ENCODE measurements at regions not wholly inside any gene's neighbourhood (a gene's known extent, or its start where the extent isn't known, plus 50 kb on each side); places are given as distances from the start of the nearest gene placed in this dataset.
A peak's percentile ranks its signal among the peaks of the same experiment; 100 is the strongest.

DNA sequence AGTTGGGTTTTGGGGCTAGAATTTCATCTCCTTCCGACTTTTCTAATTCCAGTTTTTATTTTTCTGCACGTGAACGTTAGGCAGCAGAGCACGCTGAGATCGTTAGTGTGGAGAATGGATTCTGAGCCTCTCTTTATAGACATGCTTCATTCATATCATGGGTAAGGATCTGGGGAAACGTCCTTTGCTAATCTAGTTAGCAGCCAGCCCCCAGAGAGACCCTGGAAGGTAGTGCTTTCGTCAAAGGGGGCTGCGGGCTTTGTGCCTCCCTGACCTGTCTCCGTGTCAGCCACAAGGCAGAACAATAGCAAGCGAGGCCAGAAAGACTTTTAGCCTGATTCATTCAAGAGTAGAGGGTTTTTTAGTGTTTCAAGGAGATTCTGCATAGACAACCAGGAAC lies 196.3 kb upstream of the KLF6 start:
- DNase-seq, result no peak
- H3K27me3 ChIP-seq (ENCODE audit: control insufficient read depth, insufficient read depth, low read length), result no peaks in the 10 kb centered on the region
- WGBS (ENCODE audit: insufficient coverage), result 30% methylated on average over 5 of the region's 10 CpGs
- no peaks in the 10 kb centered on the region for H3K9me3 ChIP-seq (replicated peaks; ENCODE audit: control insufficient read depth, low read depth, low read length)
- no peaks in the 10 kb centered on the region for H3K36me3 ChIP-seq (ENCODE audit: control insufficient read depth, insufficient read depth, low read length)
- peaks cover 3% of the 10 kb centered on the region for H3K4me1 ChIP-seq (ENCODE audit: control insufficient read depth, insufficient read depth, low read length)
- H3K4me3 ChIP-seq (ENCODE audit: low read length), result no peak overlapping the region
- no peak overlapping the region for H3K27ac ChIP-seq (ENCODE audit: low read length)

DNA sequence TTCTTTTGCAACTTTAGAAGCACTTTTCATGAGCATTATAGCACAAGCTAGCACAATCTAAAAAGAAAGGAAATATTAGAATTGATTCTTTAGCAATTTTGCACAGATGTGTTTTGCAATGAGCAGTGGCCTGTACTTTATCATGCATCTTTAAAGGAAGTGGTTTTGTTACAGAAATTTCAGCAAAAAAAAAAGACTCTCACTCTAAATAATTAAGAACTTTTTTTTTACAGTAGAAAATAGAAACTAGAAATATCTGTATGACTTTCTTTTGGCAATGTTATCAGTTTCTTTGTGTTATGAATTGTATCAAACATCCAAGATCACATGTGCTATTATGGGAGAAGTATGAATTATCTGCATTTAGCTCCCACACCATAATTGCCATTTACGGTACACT lies 195.7 kb upstream of the KLF6 start:
- DNase-seq, result no peak
- no peak overlapping the region for H3K27ac ChIP-seq (ENCODE audit: low read length)
- no peaks in the 10 kb centered on the region for H3K27me3 ChIP-seq (ENCODE audit: control insufficient read depth, insufficient read depth, low read length)
- H3K4me3 ChIP-seq (ENCODE audit: low read length), result no peak overlapping the region
- H3K36me3 ChIP-seq (ENCODE audit: control insufficient read depth, insufficient read depth, low read length), result no peaks in the 10 kb centered on the region
- no CpG with 5 or more reads among the region's 1 CpG for WGBS (ENCODE audit: insufficient coverage)
- peaks cover 3% of the 10 kb centered on the region for H3K4me1 ChIP-seq (ENCODE audit: control insufficient read depth, insufficient read depth, low read length)
- peaks cover under 1% of the 10 kb centered on the region for H3K9me3 ChIP-seq (replicated peaks; ENCODE audit: control insufficient read depth, low read depth, low read length)

DNA sequence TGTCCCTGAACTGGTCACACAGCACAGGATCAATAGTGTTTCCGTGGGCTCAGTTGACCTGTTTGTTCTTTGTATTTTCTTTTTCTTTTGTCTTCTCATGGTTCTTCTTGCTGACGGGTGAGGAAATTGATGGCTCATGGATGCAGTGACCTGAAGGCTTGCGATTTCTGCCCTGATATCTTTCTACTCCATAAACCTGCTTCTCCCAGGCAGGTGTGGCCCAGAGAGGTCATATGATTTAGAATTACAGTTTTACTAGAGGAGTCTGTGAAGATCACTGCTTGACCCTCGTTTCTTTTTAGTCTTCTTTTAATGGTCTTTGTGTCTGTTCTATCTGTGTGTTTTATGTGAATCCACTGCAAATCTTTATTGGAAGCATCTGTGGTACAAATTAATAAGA lies 195.1 kb upstream of the KLF6 start:
- Histone ChIP-seq H3K27me3 (ENCODE audit: control insufficient read depth, insufficient read depth, low read length) (no peaks in the 10 kb centered on the region), H3K36me3 (ENCODE audit: control insufficient read depth, insufficient read depth, low read length) (no peaks in the 10 kb centered on the region), H3K4me1 (ENCODE audit: control insufficient read depth, insufficient read depth, low read length) (peaks cover 3% of the 10 kb centered on the region), H3K9me3 (replicated peaks; ENCODE audit: control insufficient read depth, low read depth, low read length) (peaks cover 4% of the 10 kb centered on the region), H3K4me3 (ENCODE audit: low read length) (no peak overlapping the region), H3K27ac (ENCODE audit: low read length) (no peak overlapping the region)
- no peak for DNase-seq
- whole genome bisulfite sequencing (ENCODE audit: insufficient coverage), result 100% methylated on average over 1 of the region's 4 CpGs

DNA sequence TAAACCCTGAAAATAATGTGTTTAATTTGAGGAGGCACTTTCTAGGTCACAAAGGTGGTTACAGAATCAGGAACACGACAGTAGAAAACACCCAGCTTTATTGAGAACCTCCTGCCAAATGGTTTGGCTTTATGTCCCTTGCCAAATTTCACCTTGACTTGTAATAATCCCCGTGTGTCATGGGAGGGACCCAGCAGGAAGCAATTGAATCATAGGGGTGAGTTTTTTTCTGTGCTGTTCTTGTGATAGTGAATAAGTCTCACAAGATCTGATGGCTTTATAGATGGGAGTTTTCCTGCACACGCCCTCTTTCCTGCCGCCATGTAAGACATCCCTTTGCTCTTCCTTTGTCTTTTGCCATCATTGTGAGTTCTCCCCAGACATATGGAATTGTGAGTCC lies 193.8 kb upstream of the KLF6 start:
- Histone ChIP-seq H3K4me3 (ENCODE audit: low read length) (no peak overlapping the region), H3K9me3 (replicated peaks; ENCODE audit: control insufficient read depth, low read depth, low read length) (peaks cover 4% of the 10 kb centered on the region), H3K27me3 (ENCODE audit: control insufficient read depth, insufficient read depth, low read length) (no peaks in the 10 kb centered on the region), H3K27ac (ENCODE audit: low read length) (no peak overlapping the region), H3K4me1 (ENCODE audit: control insufficient read depth, insufficient read depth, low read length) (peaks cover 7% of the 10 kb centered on the region), H3K36me3 (ENCODE audit: control insufficient read depth, insufficient read depth, low read length) (no peaks in the 10 kb centered on the region)
- DNase-seq, result no peak
- no CpG with 5 or more reads among the region's 4 CpGs for WGBS (ENCODE audit: insufficient coverage)

DNA sequence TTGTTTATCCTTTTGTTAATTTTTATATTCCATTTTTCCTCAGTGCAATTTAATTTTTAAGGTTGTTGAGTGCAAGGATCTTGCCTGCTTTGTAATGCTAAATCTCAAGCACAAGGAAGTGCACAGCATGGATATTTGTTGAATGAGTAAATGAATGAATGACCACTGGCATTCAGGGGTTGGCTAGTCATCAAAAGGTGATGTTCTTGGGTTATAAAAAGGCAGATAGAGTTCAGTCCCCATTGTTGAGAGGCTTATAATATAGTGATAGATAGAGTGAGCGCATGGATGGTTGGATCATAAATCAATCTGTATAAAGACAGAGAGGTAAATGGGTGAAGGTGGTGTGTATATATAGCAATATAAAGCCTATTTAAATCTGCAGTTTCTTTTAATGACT lies 193.2 kb upstream of the KLF6 start:
- H3K9me3 ChIP-seq (replicated peaks; ENCODE audit: control insufficient read depth, low read depth, low read length), result peaks cover 4% of the 10 kb centered on the region
- no peak overlapping the region for H3K27ac ChIP-seq (ENCODE audit: low read length)
- H3K4me3 ChIP-seq (ENCODE audit: low read length), result no peak overlapping the region
- DNase-seq, result no peak
- no CpG with 5 or more reads among the region's 1 CpG for WGBS (ENCODE audit: insufficient coverage)
- peaks cover 7% of the 10 kb centered on the region for H3K4me1 ChIP-seq (ENCODE audit: control insufficient read depth, insufficient read depth, low read length)
- no peaks in the 10 kb centered on the region for H3K36me3 ChIP-seq (ENCODE audit: control insufficient read depth, insufficient read depth, low read length)
- no peaks in the 10 kb centered on the region for H3K27me3 ChIP-seq (ENCODE audit: control insufficient read depth, insufficient read depth, low read length)

DNA sequence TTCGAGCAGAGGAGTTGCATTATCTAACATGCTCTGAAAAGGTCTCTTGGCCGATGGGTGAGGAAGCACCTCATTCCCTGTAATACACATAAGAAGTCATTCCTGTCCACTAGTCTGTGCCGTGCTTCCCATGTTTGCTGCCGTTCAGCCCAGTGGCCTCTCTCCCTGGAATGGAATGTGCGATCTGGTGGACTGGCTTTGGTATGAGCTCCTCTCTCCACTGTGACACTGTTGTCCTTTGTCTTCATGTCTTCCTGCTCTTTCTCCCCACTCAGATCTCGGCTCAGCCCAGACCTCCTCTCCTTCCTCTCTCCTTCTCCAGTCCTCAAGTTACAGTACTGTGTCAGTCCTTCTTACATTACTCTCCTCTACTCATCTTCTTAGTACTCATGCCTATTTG lies 192.8 kb upstream of the KLF6 start:
- H3K9me3 ChIP-seq (replicated peaks; ENCODE audit: control insufficient read depth, low read depth, low read length), result peaks cover 4% of the 10 kb centered on the region
- H3K4me3 ChIP-seq (ENCODE audit: low read length), result no peak overlapping the region
- H3K27ac ChIP-seq (ENCODE audit: low read length), result no peak overlapping the region
- H3K27me3 ChIP-seq (ENCODE audit: control insufficient read depth, insufficient read depth, low read length), result no peaks in the 10 kb centered on the region
- no peaks in the 10 kb centered on the region for H3K36me3 ChIP-seq (ENCODE audit: control insufficient read depth, insufficient read depth, low read length)
- 89% methylated on average over 4 of the region's 6 CpGs for WGBS (ENCODE audit: insufficient coverage)
- DNase-seq, result no peak
- peaks cover 7% of the 10 kb centered on the region for H3K4me1 ChIP-seq (ENCODE audit: control insufficient read depth, insufficient read depth, low read length)

DNA sequence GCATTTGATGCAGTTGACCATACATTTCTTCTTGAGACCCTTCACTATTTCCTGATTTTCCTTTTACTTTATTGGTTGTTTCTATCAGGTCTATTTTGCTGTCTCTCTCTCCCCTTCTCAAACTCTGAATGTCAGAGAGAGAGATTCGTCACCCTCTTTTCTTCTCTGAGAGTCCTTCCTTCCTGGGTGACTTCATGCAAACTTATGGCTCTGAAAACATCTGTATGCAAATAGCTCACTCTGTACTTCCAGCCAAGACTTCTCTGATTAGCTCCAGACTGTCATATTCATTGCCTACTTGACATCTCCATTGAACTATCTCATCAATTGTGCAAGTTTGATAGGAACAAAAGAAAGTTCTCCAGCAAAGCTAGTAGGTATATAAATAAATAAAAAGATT lies 191.7 kb upstream of the KLF6 start:
- H3K27ac ChIP-seq (ENCODE audit: low read length), result no peak overlapping the region
- H3K27me3 ChIP-seq (ENCODE audit: control insufficient read depth, insufficient read depth, low read length), result no peaks in the 10 kb centered on the region
- H3K4me1 ChIP-seq (ENCODE audit: control insufficient read depth, insufficient read depth, low read length), result peaks cover 7% of the 10 kb centered on the region
- H3K9me3 ChIP-seq (replicated peaks; ENCODE audit: control insufficient read depth, low read depth, low read length), result peaks cover 4% of the 10 kb centered on the region
- DNase-seq, result no peak
- no peak overlapping the region for H3K4me3 ChIP-seq (ENCODE audit: low read length)
- WGBS (ENCODE audit: insufficient coverage), result 100% methylated on average over 1 of the region's 1 CpG
- no peaks in the 10 kb centered on the region for H3K36me3 ChIP-seq (ENCODE audit: control insufficient read depth, insufficient read depth, low read length)

DNA sequence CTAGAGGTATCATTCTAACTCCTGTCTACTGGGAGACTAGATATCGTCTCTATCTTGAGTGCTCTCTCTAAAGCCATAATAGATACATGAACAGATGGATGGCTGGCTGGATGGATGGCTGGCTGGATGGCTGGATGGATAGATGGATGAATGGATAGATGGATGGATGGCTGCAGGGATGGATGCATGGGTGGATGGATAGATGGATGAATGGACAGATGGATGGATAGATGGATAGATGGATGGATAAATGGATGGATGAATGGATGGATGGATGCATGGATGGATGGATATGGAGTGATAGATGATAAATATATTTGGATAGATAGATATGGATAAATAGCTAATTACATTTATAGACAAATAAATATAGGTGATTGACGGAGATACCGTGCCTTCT lies 191.2 kb upstream of the KLF6 start:
- DNase-seq, result no peak
- Histone ChIP-seq H3K4me1 (ENCODE audit: control insufficient read depth, insufficient read depth, low read length) (peaks cover 4% of the 10 kb centered on the region), H3K36me3 (ENCODE audit: control insufficient read depth, insufficient read depth, low read length) (no peaks in the 10 kb centered on the region), H3K27ac (ENCODE audit: low read length) (no peak overlapping the region), H3K27me3 (ENCODE audit: control insufficient read depth, insufficient read depth, low read length) (no peaks in the 10 kb centered on the region), H3K4me3 (ENCODE audit: low read length) (no peak overlapping the region), H3K9me3 (replicated peaks; ENCODE audit: control insufficient read depth, low read depth, low read length) (peaks cover 4% of the 10 kb centered on the region)
- no CpG with 5 or more reads among the region's 3 CpGs for WGBS (ENCODE audit: insufficient coverage)

DNA sequence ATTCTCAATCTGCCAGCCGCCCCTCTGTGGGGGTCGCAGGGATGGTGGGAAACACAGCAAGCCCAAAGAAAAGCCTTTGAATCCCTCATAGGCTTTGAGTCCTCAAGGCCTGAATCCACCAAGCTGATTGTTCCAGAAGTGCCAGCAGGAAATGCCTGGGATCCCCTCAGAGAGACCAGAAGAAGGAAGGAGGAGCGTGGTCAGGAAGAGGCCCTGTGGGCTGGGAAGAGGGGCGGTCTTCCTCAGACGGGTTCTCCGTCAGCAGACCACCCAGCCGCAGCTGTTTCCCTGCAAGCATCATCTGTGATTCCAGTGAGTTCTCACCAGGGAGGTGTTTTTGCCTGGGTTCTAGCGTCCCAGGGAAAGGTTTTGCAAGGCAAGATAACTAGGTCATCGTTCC lies 190.0 kb upstream of the KLF6 start:
- H3K27ac ChIP-seq (ENCODE audit: low read length), result peak overlapping the region; percentile 45
- no peaks in the 10 kb centered on the region for H3K36me3 ChIP-seq (ENCODE audit: control insufficient read depth, insufficient read depth, low read length)
- H3K9me3 ChIP-seq (replicated peaks; ENCODE audit: control insufficient read depth, low read depth, low read length), result peaks cover 4% of the 10 kb centered on the region
- peak; percentile 75 for DNase-seq
- 78% methylated on average over 4 of the region's 9 CpGs for WGBS (ENCODE audit: insufficient coverage)
- H3K27me3 ChIP-seq (ENCODE audit: control insufficient read depth, insufficient read depth, low read length), result no peaks in the 10 kb centered on the region
- peaks cover 4% of the 10 kb centered on the region for H3K4me1 ChIP-seq (ENCODE audit: control insufficient read depth, insufficient read depth, low read length)
- no peak overlapping the region for H3K4me3 ChIP-seq (ENCODE audit: low read length)

DNA sequence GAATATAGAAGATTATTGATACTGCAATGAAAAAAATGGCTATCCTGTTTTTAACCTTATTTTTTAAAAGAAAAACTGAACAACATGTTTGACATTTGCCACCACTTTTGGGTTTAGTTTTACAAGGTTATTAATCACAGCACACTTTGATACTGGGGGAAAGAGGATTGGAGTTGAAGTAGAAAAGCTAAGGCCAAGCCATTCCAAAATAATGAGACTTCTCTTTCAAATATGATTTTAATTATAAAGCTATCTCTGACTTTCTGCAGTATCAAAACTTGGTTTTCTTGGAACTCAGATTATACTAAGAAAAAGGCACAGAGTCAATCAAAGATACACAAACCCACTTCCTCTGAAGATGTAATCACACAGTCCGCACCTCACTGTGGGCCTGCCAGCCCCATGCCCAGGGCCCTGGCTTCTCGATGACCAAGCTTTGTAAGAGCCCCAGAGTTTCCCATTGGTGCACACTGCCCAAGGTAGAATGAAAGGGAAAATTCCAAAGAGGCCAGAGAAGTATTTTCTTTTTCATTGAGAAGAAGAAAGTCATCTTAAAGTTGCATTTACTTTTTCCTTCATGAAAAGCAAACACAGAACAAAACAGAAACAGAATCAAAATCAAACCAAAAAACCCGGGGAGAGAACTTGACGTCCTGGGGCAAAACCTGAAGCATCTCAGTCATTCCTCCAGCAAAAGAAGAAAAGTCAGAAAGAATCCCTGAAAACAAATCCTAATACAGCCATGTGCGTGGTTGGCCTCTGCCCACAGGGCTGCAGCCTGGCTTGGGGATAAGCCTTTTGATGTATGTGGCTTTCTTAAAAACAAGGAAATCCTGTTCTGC lies 187.7 kb upstream of the KLF6 start:
- Histone ChIP-seq H3K36me3 (ENCODE audit: control insufficient read depth, insufficient read depth, low read length) (no peaks in the 10 kb centered on the region), H3K9me3 (replicated peaks; ENCODE audit: control insufficient read depth, low read depth, low read length) (peaks cover 4% of the 10 kb centered on the region), H3K27ac (ENCODE audit: low read length) (no peak overlapping the region), H3K4me1 (ENCODE audit: control insufficient read depth, insufficient read depth, low read length) (peaks cover 4% of the 10 kb centered on the region), H3K27me3 (ENCODE audit: control insufficient read depth, insufficient read depth, low read length) (no peaks in the 10 kb centered on the region), H3K4me3 (ENCODE audit: low read length) (no peak overlapping the region)
- no CpG with 5 or more reads among the region's 5 CpGs for WGBS (ENCODE audit: insufficient coverage)
- no peak for DNase-seq

DNA sequence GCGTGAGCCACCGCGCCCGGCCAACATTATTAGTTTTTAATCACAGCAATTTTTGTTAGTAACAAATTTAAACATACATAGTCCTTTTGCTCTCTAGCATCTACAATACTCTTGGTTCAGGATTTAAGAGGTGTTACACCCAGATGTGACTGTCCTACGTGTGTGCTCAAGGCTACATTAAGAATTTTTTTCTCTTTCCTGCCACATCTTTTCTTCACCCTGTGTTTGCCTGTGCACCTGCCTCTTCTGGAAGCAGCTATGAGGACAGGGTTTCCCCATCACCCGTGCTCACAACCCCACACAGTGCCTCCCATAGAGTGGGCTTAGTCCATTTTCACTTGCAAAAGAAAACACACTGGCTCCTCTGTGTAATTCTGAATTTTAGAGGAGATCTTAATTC lies 186.7 kb upstream of the KLF6 start:
- H3K4me1 ChIP-seq (ENCODE audit: control insufficient read depth, insufficient read depth, low read length), result peaks cover 4% of the 10 kb centered on the region
- peaks cover 4% of the 10 kb centered on the region for H3K9me3 ChIP-seq (replicated peaks; ENCODE audit: control insufficient read depth, low read depth, low read length)
- H3K27me3 ChIP-seq (ENCODE audit: control insufficient read depth, insufficient read depth, low read length), result no peaks in the 10 kb centered on the region
- H3K27ac ChIP-seq (ENCODE audit: low read length), result no peak overlapping the region
- WGBS (ENCODE audit: insufficient coverage), result 88% methylated on average over 5 of the region's 6 CpGs
- no peak for DNase-seq
- no peaks in the 10 kb centered on the region for H3K36me3 ChIP-seq (ENCODE audit: control insufficient read depth, insufficient read depth, low read length)
- no peak overlapping the region for H3K4me3 ChIP-seq (ENCODE audit: low read length)
